Thoracic aorta (tissue), 2 donors: ENCODE measurements at regions not wholly inside any gene's neighbourhood (a gene's known extent, or its start where the extent isn't known, plus 50 kb on each side); places are given as distances from the start of the nearest gene placed in this dataset.

ENCODE experiments used
- ATAC-seq: fragments of 150-250 bp; one replicate; pipeline ENCODE4 v1.8.0; 2017; ENCODE audit warnings: low read depth; ENCODE audit not compliant: insufficient number of reproducible peaks, low FRiP score
- DNase-seq: peaks from one replicate; pipeline ENCODE4 v3.0.0-alpha.2; 2020; ENCODE audit warnings: low spot score
- H3K27ac ChIP-seq, 2 donors: fragments of 200-600 bp; sonication (generic); 1 replicate in 1 of 2; 2 replicates in 1 of 2; pipeline ENCODE4 v1.5.1; 2016; ENCODE audit warnings: mild to moderate bottlenecking in 2 of 2, moderate library complexity in 2 of 2
- H3K27me3 ChIP-seq: fragments of 200-600 bp; sonication (generic); replicated peaks from 2 replicates; pipeline ENCODE4 v1.6.0; 2016; ENCODE audit warnings: mild to moderate bottlenecking; ENCODE audit not compliant: insufficient read depth
- H3K36me3 ChIP-seq: fragments of 200-600 bp; sonication (generic); one replicate; pipeline ENCODE4 v1.5.1; 2016
- H3K4me1 ChIP-seq, 2 donors: fragments of 200-600 bp; sonication (generic); 1 replicate in 1 of 2; 2 replicates in 1 of 2; pipeline versions ENCODE4 v1.5.1 to v1.6.0; 2016; ENCODE audit warnings: low read depth in 2 of 2, mild to moderate bottlenecking in 1 of 2; ENCODE audit not compliant: control insufficient read depth in 1 of 2
- H3K4me3 ChIP-seq: fragments of 200-600 bp; sonication (generic); 2 replicates; pipeline ENCODE4 v1.5.1; 2016; ENCODE audit warnings: mild to moderate bottlenecking
- H3K9me3 ChIP-seq: fragments of 200-600 bp; sonication (generic); 2 replicates; pipeline ENCODE4 v1.5.1; 2016
- TF ChIP-seq, protein P1 (sequence below): fragments of 200-600 bp; sonication (generic); IDR thresholded peaks from one replicate; pipeline ENCODE4 v1.5.1; 2019; ENCODE audit warnings: antibody characterized with exemption

DNA sequence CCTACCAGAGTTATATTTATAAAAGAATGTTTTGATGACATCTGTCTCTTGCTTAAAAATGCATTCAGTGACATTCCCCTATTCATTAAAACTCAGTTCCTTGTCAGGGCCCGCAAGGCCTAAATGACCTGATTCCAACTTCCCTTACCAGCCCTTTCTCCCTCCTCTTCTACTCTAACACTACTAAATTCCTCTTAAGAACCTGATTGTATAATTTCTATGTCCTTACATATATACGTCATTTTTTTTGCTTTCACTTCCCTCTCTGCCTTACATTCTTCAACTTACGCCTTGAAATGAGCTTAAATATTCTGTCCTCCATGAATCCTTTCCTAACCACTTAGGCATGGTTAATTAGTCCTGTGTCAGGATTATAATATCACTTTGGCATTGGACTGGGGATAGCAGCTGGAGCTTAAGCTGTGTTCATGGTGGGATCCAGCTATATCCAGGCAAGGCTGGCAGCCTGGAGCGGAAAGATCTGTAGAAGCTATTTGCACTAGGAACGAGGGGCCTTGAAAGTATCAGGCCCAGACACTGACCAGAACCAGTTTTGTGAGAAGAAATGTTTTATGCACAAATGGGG lies 360.2 kb upstream of the PTBP2 start:
- no peak for ATAC-seq

DNA sequence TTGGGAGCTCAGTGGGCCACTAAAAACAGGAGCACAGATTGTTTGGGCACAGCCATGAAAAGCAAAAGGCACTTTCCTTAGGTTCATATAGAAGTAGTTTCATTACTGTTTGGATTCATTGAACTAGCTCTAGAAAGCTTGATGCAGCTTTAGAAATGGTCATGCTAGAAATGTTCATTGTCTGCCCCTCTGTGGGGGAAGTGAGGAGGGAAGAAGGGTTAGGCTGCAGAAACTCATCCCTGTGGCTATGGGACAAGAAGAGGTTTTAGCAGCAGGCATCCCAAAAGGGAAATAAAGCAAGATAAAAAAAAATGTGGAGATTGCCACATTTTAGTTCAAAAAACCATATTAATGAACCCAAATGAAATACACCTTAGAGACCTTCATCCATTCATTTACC lies 359.6 kb upstream of the PTBP2 start:
- ATAC-seq (no peak), DNase-seq (no peak)
- H3K27me3 ChIP-seq: no peaks in the 10 kb centered on the region
- H3K36me3 ChIP-seq: no peaks in the 10 kb centered on the region
- H3K9me3 ChIP-seq: no peaks in the 10 kb centered on the region
- H3K4me1 ChIP-seq: no peaks in the 10 kb centered on the region
- TF ChIP-seq, protein P1, sequence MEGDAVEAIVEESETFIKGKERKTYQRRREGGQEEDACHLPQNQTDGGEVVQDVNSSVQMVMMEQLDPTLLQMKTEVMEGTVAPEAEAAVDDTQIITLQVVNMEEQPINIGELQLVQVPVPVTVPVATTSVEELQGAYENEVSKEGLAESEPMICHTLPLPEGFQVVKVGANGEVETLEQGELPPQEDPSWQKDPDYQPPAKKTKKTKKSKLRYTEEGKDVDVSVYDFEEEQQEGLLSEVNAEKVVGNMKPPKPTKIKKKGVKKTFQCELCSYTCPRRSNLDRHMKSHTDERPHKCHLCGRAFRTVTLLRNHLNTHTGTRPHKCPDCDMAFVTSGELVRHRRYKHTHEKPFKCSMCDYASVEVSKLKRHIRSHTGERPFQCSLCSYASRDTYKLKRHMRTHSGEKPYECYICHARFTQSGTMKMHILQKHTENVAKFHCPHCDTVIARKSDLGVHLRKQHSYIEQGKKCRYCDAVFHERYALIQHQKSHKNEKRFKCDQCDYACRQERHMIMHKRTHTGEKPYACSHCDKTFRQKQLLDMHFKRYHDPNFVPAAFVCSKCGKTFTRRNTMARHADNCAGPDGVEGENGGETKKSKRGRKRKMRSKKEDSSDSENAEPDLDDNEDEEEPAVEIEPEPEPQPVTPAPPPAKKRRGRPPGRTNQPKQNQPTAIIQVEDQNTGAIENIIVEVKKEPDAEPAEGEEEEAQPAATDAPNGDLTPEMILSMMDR: no peak
- H3K4me3 ChIP-seq: no peak overlapping the region
- no peak overlapping the region for H3K27ac ChIP-seq

More for the DNA sequence above, 360.2 kb upstream of the PTBP2 start:
- H3K4me3 ChIP-seq: no peak overlapping the region
- TF ChIP-seq, protein P1: no peak
- H3K27me3 ChIP-seq: no peaks in the 10 kb centered on the region
- no peaks in the 10 kb centered on the region for H3K9me3 ChIP-seq
- H3K36me3 ChIP-seq: no peaks in the 10 kb centered on the region
- DNase-seq: no peak
- H3K27ac ChIP-seq: no peak overlapping the region
- H3K4me1 ChIP-seq: no peaks in the 10 kb centered on the region

- TF ChIP-seq, protein P1: no peak
- H3K27me3 ChIP-seq: no peaks in the 10 kb centered on the region
- no peaks in the 10 kb centered on the region for H3K9me3 ChIP-seq
- H3K4me1 ChIP-seq: no peaks in the 10 kb centered on the region
- no peak for ATAC-seq
- no peak for DNase-seq
- H3K4me3 ChIP-seq: no peak overlapping the region
- H3K27ac ChIP-seq: no peak overlapping the region
- H3K36me3 ChIP-seq: no peaks in the 10 kb centered on the region
Measured at GRCh38 chr1:96362623-96363022, 359.0 kb upstream of the PTBP2 start.

DNA sequence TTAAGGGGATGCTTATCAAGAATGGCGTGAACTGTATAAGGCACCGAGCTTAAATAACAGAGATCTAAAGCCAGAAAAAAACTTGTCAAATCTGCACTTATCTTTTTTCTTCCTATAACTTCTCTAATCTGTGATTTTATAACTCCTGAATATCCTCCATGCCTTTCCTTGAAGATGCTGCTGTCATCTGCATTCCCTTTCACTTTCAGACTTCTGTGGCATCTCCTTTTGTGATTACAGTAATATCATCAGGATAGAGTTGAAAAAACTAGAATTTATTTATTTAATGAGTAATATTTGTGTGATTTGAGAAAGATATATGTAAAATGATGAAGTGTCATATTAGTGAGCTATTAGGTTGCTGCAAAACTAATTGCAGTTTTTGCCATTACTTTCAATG lies 357.8 kb upstream of the PTBP2 start:
- ATAC-seq: no peak
- H3K27ac ChIP-seq: no peak overlapping the region

DNA sequence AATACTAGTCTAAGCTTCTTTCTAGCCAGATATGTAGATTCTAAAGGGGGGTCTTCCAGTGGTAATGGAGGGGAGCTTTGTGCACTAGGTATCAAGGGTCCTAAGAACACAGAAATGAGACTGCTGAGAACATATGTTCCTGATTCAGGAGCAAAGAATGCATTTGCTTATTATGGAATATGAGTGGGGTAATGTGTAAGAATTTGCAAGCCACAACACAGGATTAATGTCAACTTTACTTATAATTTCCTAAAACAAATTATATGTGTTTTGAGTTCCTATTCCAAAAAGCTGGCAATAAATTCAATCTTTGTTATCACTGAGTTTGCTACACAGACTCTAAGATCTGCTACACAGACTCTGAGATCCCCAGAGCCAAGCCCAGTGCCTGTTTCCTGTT lies 357.0 kb upstream of the PTBP2 start:
- no peaks in the 10 kb centered on the region for H3K36me3 ChIP-seq
- ATAC-seq: no peak
- H3K9me3 ChIP-seq: no peaks in the 10 kb centered on the region
- no peak overlapping the region for H3K27ac ChIP-seq
- H3K4me3 ChIP-seq: no peak overlapping the region
- TF ChIP-seq, protein P1: no peak
- H3K4me1 ChIP-seq: no peaks in the 10 kb centered on the region
- DNase-seq: no peak
- no peaks in the 10 kb centered on the region for H3K27me3 ChIP-seq

More for the DNA sequence above, 357.8 kb upstream of the PTBP2 start:
- Histone ChIP-seq H3K4me1 (no peaks in the 10 kb centered on the region), H3K9me3 (no peaks in the 10 kb centered on the region), H3K36me3 (no peaks in the 10 kb centered on the region), H3K4me3 (no peak overlapping the region), H3K27me3 (no peaks in the 10 kb centered on the region)
- no peak for DNase-seq
- TF ChIP-seq, protein P1: no peak
